Daoy (cell line): ENCODE measurements at regions not wholly inside any gene's neighbourhood (a gene's known extent, or its start where the extent isn't known, plus 50 kb on each side); places are given as distances from the start of the nearest gene placed in this dataset.

Experiments
- DNase-seq: peaks from one replicate; pipeline ENCODE4 v3.0.0-alpha.2; 2015; ENCODE audit warnings: low read depth

DNA sequence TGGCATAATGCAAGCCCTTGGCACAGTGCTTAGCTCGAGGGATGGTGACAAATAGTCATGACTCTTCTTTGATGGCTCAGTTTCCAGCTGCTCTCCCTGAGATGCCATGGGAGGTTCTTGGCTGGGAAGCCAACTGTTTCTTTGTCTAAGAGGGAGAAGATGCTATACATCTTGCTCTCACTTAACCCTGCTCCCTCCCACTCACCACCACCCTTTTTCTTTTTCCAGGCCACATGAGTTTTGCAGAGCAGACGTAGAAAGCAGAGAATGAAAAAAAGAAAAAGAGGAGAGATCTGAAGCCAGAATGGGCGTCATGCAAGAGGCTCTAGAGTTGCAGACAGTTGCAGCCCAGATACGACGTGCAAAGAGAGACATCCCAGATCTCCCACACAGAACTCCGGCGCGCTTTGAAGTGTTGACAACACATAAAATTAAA is 160.5 kb downstream of the FGF18 start:
- DNase-seq, result no peak

DNA sequence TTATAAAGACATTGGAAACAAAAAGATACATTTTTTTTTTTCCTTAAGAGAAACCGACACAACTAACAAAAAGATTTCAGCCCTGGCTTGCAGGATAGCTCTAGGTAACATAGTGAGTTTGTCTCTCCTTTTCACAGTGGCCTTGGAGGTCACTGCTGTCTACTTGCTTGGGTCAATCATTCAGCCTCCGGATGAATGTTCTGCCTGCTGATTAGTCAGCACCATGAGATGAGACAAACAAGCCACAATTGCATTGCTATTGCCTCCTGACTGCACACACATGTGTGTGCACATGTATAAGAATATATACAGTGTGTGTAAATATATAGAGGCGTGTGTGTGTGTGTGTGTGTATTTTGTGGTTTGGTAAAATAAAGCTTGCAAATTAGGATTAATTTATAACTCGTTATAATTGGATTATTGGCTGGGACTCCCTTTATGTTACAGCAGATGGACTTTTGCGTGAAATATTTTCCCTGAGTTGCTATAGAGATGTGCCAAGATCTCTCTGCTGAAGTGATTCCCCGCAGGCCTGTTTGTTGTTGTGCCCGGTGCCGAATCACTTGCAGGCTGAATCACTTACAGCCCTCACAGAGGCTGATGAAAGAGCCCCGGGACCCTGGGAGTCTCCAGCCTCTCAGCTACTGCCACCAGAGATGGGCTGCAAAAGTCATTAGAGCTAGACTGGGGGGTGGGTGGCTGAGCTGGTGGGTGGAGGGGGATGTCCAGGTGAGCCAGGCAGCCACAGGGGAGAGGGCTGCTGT is 161.2 kb downstream of the FGF18 start:
- DNase-seq, result no peak

DNA sequence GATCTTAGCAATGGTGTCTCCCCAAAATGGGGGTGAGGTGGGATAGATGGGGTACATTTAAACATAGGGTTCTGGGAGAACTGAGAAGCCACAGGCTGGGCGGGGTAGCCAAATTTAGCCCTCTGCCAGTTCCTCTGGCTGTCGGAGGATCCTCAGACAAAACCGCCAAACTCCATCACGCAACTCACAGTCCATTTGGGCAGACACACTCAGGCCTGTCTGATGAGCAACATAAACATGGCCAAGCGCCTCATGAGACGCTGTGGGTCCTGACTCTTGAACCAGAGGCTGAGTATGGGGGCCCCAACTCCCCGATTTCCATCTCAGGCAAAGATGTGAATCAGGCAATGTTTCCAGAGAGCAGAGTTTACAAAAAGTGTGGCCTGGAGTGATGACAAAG is 162.3 kb downstream of the FGF18 start:
- no peak for DNase-seq

DNA sequence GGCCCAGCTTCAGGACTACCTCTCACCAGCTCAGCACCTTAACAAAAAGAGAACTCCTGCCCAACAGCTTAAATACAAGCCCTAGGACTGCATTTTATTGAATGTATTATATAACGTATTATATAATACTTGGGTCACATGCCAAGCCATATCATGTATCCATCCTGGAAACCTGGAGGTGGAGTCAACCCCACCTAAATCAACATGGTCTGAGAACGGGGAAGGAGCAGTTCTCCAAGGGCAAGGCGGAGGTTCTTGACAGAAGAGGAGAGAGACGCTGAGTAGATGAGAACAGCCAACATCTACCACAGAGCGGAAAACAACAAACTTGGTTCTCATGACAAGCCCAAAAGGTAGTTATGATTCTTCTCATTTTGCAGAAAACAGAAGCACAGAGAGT is 163.4 kb downstream of the FGF18 start:
- no peak for DNase-seq

DNA sequence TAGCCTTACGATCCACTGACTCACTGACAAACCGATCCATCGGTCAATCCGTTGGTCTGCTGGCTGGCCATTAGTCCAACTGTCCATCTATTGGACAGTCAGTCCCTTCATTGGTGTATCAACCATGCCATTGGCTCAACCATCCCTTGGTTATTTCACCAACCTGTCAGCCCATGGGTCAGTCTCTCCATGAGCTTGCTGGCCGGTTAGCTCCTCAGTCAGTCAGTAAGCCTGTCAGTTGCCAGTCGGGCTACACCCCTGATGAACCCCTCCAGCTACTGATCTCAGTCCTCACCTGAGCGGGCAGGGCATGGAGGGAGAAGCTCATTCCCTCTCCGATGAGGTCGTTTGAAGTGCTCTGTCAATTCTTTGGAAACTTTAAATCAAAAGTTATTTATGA is 166.5 kb downstream of the FGF18 start:
- DNase-seq, result no peak

DNA sequence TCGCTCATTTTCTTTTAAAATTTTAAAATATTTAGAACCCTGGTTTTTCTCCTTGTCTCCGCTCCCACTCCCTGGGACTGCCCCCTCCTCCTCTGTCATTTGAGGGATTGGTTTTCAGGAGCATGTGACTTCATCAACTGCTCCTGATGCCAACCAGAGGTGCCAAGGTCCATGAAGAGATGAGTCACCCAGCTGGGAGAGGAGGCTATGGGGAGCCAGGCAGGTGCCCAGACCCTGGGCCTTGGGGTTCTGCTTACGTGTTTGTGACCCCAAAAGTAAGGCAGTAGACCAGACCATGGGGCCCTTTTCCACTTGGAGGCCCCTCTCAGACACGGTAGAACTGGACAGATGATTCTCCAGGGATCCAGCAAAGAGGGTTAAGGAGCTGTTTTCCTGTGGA is 167.0 kb downstream of the FGF18 start:
- no peak for DNase-seq

DNA sequence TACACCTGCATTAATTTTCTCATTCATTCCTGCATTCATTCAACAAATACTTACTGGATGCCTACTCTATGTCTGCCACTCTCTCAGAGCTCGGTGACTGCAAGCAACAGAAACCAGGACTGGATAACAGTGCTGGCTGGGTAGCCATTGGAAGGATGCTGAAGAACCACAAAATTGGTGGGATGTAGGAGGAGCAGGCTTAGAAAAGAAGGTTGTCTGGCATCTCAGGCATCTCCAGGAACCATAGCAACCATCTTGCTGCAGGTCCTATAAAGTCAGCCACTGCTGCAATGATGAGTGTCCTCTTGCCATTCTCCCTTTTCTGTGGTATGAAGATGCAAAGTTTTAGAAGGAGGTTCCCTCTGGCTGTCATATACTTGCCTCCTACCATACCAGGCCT is 168.6 kb downstream of the FGF18 start:
- no peak for DNase-seq

DNA sequence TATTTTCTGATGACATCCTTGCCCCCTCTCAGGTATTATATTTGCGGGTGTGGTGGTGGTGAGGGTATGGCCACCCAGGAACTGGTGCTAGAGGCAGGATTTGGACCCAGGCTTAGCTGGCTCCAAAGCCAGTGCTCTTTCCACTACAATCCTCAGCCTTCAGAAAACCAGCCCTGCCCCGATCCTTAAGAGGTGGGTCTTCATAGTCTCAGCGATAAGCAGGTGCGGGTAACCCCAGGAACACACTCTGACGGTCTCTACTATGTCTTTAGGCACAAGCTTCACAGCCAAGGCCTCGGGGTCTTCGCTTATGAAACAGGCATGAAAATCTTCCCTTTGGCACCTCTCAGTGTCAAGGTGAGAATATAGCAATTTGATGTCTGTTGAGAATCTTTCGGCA is 169.3 kb downstream of the FGF18 start:
- DNase-seq, result no peak

DNA sequence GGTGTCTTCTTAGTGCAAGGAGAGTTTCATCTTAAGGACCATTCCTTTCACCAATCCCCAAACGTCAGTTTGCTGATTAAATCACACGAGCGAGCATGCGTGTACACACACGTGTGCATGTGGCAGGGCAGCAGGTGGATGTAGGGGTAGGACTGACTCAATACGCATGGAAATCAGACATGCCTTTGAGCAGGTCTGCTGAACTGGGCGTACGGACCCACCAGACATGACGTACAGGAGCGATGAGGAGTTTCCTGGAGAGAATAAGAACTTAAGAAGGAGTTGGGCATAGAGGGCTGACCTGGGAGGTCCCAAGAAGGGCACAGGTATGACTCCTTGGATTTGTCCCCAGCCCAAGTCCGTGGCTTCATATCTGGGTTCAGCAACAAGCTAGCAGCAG is 170.0 kb downstream of the FGF18 start:
- no peak for DNase-seq

DNA sequence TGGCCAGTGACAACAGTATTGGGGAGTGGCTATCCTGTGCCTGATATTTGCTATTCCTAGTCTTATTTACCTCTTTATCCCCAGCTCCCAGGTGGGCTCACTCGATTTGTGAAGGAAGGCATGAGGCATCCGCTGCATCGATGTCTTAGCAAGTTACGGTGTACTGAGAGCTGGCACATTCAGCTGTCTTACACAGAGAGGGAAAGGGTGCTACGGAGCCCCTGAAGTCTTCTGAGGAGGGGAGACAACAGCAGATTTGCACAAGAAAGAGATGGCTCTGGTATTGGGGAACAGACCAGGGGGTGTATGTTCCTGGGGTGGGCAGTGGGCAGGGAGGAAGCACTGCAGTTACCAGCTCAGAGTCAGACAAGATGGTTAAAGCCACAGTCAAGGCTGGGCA is 172.6 kb downstream of the FGF18 start:
- DNase-seq, result no peak

DNA sequence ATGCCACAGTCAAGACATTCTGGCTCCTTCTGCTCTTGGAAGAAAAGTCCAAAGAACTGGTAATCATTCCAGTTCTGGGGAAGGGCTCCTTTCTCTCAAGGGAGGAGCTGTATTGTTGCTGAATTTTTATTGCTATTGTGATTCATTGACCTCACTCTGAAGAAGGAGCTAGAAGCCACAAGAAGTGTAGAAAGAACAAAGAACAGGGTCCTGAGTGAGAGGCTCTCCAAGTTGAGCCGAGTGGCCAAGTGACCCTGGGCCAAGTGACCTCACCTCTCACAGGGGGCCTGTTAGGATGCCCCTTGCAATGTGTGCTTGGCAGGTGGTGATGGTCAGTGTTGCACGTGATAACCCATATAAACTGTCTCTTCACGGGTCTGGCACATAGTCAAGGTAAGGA is 173.3 kb downstream of the FGF18 start:
- DNase-seq, result no peak

DNA sequence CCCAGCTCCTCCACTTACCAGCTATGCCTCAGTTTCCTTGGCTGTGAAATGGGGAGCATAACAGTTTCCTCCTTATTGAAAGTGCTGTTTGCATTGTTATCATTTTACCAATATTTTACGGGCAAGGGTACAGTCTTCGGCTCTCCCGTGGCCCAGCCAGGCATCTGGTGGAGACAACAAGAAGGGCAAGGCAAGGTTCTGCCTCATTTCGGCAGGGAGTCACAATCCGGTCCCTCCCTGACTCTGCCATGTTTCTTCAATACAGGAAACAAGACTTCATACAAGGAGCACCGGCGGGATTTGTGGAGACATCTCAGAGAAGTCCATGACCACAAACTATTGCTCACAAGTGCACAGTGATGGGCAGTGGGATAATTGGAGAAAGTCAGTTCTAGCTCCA is 174.0 kb downstream of the FGF18 start:
- DNase-seq, result no peak

DNA sequence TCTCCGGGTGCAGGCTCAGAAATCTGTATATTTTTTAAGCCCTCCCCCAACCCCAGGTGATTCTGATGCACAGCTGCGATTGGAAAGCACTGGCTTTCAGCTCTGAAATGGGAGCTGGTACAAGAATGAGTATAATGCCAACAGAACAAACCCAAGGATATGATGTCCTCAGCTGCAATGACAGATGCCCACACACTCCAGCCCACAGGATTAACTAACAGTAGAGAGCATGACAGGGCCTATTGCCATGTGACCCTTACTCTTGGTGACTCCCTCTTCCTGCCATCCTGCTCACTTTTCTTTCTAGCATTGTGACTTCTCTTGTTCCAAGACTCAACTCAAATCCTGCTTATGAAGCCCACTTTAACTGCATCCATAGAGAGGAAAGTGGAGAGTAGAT is 174.5 kb downstream of the FGF18 start:
- no peak for DNase-seq

DNA sequence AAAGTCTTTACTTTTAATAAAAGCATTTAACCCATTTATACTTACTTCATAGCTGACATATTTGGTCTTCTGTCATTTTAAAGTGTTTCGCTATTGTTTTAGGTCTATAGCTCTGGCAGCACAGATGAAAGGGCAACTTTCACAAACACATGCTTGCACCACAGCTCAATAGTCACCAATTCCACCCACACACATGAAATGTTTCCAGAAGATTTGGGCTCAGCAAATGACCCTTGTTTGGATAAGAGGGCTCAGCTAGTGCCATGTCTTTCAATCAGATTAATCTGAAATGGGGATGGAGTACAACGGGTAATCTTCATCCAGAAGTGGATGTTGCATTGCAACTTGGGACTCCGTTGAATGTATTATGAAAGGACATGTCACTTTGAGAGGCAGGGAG is 176.0 kb downstream of the FGF18 start:
- DNase-seq, result peak; percentile 44

DNA sequence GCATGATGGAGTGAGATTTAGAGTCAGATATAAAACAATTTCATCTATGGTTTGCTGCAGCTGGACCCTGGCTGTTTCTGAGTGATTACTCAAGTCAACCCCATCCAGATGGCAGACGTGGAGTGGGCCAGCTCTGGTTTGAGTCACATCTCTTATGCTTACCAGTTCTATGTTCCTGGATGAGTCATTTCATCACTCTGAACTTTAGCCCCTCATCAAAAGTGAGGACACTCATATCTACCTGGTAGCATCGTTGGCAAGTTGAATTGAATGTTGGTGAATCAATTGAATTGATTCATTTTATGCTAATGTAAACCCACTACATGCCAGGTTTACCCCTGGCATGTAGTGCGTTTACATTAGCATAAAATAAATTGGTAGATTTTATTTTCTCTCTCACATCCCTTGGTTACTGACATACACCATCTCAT is 176.4 kb downstream of the FGF18 start:
- peak; percentile 90 for DNase-seq

DNA sequence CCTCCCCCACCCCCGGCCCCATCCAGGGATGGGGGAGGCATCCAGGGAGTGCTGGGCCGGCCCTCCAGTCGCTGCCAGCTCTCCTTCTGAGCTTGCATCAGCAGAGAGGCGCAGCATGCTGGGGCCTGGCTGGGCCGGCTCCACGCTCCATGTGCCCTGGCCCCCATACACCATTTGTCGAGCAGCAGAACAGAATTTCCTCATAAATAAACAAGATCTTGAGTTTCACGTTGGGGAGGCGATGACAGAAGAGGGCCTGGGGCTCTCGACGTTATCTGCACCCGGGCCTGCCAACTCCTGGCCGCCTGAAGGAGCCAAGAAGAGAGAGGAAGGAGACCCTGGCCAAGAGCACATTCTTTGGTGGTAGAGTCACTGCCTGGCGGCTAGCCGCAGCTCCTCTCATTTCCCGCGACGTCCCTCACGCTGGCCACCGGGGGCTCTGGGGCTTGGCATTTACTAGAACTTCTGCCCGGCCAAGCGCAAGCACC is 177.0 kb downstream of the FGF18 start:
- DNase-seq, result peak; percentile 97

DNA sequence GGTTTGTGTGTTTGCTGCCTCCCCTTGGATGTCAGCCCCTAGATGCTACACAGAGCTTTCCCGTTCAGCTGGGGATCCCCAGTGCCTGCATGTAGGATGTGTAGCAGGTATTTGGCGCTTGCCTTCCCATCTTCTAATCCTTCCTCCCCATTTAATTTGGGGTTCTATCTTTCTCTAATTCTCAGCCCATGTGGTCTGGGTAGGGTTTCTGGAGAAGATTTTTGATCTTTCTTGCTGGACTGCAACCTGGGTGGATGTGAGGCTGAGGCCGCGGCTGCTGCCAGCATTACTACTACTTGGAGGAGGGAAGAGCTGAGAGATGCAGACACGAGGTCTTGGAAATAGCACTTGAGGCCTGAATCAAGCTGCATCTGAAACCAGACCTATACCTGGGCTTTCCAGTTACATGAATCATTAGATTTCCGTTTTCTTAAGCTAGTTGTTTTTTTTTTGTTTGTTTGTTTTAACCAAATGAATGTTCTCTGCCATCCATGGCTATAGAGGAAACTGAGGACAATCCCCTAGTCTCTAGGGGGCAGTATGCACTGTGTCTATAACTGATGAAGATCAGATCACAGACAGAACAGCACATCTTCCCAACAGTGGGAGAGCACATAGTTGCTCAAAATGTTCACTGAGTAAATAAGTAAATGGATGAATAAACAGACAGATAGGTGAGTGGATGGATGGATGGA is 178.6 kb downstream of the FGF18 start:
- DNase-seq, result no peak

DNA sequence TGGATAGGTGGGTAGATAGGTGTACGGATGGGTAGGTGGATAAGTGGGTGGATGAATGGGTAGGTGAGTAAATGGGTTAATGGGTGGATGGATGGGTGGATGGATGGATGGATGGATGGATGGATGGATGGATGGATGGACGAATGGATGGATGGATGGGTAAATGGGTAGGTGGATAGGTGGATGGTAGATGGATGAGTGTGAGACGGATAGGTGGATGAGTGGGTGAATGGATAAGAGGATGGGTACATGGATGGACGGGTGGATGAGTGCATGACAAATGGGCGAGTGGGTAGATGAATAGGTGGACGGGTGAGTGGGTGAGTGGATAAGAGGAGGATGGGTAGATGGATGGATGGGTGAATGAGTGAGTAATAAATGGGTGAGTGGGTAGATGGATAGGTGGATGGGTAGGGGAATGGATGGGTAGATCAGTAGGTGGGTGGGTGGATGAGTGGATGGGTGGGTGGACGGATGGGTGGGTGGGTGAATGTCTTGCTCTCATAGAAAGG is 179.2 kb downstream of the FGF18 start:
- DNase-seq, result no peak

DNA sequence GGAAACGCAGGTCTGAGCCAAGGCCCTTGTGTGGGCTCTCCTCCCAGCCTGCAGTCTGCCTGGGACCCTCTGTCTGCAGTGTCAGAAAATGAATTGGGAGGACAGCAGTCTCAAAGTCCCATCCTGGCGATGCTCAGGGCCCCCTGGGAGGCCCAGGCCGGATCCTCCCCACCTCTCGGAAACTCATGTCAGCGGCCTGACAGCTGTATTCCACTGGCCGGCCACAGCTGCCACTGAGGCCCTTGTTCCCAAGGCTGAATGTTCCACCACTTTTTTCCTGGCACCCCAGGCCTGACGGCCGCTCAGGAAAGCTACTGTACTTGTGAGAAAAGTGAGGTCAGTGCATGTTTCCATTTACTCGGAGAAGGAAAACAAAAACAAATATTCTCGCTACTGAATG is 180.0 kb downstream of the FGF18 start:
- DNase-seq, result no peak

DNA sequence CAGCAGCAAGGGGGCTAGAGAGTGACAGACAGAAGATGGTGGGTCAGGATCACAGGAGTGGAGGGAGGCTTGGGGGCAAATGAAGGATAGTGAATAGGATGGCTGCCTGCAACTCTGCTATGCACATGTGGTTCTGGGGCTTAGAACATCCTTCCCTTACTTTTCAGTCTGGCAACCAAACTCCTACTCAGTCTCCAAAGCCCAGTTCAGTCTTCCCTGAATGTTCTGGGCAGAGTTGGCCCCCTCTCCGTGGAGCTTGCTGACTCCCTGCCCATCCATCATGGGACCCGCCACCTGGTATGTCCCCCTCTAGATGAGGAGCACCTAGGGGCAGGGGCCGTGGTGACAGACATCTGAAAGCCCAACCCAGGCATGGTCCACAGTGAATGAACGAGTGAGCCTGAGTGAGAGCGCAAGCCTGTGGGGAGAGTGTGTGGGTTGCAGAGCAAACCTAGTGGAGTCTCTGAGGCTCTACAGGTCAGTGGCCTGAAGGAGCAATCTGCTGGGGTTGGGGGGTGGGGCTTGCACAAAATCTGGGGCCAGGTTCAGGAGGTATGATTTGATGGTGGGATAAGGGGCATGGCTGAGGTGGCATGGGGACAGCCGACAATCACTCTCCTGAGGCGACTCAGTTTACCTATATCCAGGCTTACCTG is 180.6 kb downstream of the FGF18 start:
- DNase-seq, result no peak

DNA sequence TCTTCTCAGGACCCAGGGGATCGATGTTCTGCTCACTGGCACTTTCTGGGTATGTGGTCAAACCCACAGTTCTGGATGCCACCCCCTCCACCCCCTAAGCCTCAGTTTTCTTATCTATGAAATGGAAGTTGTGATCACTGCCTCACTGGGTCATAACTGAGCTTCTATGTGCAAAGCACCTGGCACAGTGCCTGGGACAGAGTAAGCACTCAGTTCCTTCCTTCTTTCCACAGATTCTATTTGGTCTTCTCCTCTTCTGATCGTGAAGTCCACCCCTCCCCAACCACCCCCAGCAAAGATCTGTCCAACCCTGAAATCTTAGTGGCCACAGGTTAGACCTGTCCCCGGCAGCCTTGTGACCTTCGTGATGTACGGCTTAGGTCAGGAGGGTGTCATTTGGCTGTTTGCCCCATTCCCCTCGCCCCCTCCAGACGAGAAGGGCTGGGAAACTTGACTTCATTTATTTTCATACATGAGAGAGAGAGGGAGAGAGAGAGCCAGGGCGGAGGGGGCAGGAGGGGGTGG is 181.4 kb downstream of the FGF18 start:
- no peak for DNase-seq

DNA sequence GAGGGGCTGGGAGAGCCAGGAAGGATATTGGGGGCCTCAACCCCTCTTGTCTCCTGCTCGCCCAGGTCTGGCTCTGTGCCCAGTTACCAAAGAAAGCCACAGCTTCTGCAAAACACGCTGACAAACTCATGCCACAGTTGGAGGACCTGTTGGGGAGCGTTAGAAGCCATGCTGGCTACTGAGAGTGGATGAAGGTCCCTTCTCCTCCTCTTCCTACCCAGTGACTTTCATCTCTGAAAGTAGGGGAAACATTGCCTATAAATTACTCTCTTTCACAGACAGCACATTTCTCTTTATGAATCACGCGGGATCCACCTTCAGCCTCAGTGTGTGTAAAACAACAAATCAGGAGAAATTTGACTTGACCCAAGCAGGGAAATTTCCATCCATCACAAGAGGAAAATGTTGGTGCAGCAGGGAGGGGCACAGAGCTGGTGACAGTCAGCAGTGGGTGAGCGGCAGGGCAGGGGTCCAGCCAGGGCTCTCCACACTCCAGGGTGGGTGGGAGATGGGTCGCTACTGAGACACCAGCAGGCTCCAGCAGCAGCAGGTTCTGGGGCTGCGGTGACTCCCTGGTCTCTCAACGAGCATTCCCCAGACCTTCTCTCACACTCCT is 181.9 kb downstream of the FGF18 start:
- DNase-seq, result no peak
